ENCODE measurements at regions not wholly inside any gene's neighbourhood (a gene's known extent, or its start where the extent isn't known, plus 50 kb on each side); places are given as distances from the start of the nearest gene placed in this dataset.

DNA sequence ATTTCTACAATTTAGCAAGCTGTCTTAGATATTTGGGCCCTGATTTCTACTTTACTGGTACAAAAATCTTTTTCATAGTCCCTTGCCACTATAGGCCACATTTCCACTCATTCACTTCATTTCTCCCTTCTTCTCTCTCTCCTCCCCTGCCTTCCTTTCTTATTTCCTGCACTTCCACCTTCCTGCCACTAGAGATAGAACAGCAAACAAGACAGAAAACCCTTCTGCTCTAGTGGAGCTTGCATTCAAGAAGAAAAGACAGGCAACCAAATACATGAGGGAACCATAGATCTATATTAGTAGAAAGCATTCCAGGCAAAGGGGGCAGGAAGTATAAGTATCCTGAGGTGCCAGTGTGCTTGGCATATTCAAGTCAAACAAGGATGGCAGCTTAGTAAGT, 623.5 kb downstream of the FLRT2 start:
- TF ChIP-seq FOXP2 (optimal IDR thresholded peaks at IDR 0.05; ENCODE audit: borderline replicate concordance, extremely low read depth, extremely low read length, insufficient read depth) (no peak), POLR2AphosphoS5 (IDR thresholded peaks at IDR 0.05; ENCODE audit: low read depth, low read length) (no peak), TAF1 (IDR thresholded peaks at IDR 0.05; ENCODE audit: borderline replicate concordance, insufficient read depth, low read length) (no peak)

Data from PFSK-1 (cell line).